D721Med (cell line): ENCODE measurements at regions not wholly inside any gene's neighbourhood (a gene's known extent, or its start where the extent isn't known, plus 50 kb on each side); places are given as distances from the start of the nearest gene placed in this dataset.

Experiments
- DNase-seq: peaks from one replicate; pipeline ENCODE4 v3.0.0; 2011; ENCODE audit warnings: low spot score; ENCODE audit not compliant: insufficient read length
- FAIRE-seq: peaks from 2 replicates; lab custom pipeline; 2011; peaks lifted over from hg19 to GRCh38; lab: Jason Lieb, UNC
- TF ChIP-seq, protein P1 (sequence below): IDR thresholded peaks from 2 replicates; pipeline ENCODE4 v1.5.1; 2012; ENCODE audit warnings: mild to moderate bottlenecking, control low read depth; ENCODE audit not compliant: insufficient read depth; ENCODE audit errors: missing control alignments

DNA sequence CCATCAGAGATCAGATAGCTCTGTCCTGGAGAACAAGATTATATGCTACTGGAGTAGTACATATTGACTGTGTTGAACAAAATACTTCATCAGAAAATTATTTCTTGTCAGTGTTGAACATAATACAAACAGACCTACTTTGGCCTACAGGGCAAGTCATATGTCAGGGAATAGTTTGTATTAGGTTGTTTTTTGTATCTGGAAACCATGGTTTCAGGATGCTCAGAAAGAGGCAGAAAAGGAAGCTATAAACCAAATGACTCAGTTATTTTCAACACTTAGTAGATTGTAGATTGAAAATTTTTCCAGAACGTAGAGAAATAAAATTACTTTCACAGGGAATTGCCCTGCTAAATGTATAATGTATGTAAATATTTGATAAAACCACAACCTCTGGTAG is 198.4 kb downstream of the CYB561 start:
- TF ChIP-seq, protein P1, sequence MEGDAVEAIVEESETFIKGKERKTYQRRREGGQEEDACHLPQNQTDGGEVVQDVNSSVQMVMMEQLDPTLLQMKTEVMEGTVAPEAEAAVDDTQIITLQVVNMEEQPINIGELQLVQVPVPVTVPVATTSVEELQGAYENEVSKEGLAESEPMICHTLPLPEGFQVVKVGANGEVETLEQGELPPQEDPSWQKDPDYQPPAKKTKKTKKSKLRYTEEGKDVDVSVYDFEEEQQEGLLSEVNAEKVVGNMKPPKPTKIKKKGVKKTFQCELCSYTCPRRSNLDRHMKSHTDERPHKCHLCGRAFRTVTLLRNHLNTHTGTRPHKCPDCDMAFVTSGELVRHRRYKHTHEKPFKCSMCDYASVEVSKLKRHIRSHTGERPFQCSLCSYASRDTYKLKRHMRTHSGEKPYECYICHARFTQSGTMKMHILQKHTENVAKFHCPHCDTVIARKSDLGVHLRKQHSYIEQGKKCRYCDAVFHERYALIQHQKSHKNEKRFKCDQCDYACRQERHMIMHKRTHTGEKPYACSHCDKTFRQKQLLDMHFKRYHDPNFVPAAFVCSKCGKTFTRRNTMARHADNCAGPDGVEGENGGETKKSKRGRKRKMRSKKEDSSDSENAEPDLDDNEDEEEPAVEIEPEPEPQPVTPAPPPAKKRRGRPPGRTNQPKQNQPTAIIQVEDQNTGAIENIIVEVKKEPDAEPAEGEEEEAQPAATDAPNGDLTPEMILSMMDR: no peak
- DNase-seq: no peak
- no peak for FAIRE-seq

DNA sequence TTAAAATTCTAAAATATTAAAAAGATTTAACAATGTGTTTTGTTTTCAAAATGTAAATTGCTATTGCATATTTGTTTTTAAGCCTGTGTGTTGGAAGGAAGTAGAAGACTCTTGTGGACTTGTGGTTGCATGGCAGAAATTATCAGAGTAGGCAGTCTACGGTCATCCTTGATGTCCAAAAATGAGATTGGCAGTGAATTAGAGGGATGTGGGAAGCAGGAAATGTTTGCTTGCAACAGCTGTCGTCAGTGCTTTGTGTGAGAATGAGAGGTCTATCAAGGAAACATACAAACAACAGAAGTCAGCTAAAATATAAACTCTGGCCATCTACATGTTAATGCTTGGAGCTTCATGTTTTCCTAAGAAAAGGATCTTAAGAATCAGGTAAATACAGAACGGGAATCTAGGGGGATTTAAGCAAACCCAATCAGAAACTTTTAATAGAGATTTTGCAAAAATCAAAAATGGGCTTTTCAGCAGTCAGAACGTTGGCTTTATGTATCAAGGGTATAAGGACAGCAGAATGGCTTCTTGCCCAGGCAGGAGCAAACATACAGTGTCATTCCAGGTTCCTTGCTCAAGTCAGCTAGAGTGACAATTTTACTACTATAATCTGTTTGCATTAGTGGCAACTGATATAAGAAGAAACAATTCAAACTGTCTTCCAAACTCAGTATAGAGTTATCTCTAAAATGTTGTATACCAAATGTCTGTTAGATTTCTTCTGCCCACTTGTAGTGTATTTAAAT is 196.7 kb downstream of the CYB561 start:
- TF ChIP-seq, protein P1: no peak
- no peak for FAIRE-seq

DNA sequence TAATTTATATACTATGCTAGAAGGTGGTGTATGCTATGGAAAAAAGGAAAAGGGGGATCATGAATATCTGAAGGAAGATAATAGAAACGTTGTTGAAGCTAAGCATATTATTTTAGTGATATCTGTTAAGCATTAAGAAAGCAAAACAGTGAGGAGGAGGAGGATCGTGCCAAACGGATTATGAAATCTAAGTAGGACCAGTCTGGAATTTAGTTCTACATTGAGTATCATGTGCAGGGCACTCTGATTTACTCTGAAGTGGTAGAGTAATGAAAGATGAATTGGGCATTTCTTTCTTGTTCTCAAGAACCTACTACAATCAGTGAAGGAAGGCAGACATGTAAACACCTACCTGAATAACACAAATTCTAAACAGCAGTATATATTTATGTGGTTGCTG is 195.3 kb downstream of the CYB561 start:
- FAIRE-seq (no peak), DNase-seq (no peak)
- TF ChIP-seq, protein P1: no peak

More for the DNA sequence above, 196.7 kb downstream of the CYB561 start:
- DNase-seq: no peak

DNA sequence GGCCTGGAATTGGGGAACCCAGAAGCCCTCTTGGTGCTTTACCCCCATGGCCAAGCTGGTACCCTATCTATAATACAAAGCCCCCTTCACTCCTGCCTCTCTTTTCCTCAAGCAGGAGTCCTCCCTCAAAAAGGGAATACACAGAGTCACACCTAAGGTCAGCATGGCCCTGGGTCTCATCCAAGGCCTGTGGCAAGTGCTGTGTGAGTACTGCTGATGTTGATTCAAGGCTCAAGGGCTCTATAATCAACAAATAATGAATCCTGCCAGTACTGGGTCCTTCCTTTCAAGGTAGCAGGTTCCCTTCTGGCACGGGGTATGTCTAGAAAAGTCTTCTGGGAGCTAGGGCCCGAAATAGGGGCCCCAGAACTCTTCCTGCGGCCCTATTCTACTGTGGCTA is 187.3 kb downstream of the CYB561 start:
- TF ChIP-seq, protein P1: no peak
- FAIRE-seq (no peak), DNase-seq (no peak)

DNA sequence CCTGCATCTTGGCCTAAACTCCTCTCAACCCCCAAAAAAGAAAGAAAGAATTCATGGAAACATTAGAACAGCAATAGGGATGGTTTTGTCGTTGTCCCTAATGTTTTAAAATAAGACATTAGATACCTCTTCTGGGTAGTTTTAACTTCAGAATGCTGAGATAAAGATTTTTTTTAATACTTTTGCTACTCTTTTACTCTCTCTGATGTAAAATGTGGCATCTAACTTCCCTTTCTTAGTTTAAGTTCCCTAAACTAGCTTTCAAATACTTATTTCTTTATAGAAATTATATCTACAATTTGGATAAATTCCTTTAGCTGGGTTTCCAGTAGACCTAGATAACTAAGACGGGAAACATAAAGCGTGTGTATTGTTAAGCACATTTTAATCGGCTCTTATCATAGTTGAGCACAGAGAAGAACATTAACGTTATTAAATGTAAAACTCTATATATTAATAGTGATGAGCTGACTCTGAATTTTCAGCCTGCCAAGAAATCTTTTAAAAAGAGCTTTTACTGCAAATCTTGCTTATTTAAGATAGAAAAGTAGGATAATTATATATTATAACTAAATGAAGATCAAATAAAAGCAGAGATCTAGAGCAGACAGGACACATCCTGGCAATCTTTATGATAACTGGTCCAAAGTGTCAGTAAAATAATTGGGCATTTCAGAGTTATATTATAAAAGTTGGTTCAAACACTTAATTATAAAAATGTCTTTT is 183.2 kb downstream of the CYB561 start:
- FAIRE-seq: no peak
- DNase-seq: no peak
- TF ChIP-seq, protein P1: no peak

DNA sequence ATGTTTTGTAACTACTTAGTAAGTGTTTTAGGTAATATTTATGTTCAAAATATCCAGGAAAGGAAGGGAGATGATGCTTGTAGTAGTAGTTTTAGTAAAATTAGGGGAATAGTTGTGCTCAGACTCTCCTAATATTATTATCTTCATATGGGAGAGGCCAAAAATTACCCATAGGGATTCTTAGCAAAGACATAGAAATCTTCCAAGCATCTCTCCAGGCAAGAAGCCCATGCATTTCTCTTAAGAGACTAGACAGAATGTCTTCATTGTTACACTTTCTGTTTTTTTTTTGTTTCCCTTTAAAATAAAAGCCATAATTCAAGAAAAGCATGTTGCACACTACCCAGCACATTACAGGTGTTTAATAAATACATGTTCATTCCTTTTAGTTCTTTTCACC is 180.6 kb downstream of the CYB561 start:
- no peak for FAIRE-seq
- no peak for DNase-seq
- TF ChIP-seq, protein P1: no peak

DNA sequence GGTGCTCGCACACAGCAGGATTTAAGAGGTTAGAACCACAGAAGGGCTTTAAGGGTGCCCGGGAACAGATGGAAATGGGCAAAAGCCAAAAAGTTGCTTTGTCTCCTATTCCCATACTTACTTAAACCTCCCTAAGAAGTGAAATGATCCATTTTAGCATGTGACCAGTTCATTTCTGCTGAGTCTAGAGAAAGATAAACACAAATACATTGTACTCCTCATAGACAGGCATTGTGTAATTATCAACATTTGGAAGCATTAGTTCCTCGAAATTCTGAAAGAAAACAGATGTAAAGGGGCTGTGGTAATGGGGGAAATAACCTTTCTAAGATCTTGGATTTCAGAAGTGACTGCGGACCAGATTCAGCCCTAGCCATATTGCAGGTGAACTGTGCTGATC is 178.3 kb downstream of the CYB561 start:
- no peak for FAIRE-seq
- no peak for DNase-seq
- TF ChIP-seq, protein P1: no peak
